GDM1 (cell line): ENCODE measurements at regions not wholly inside any gene's neighbourhood (a gene's known extent, or its start where the extent isn't known, plus 50 kb on each side); places are given as distances from the start of the nearest gene placed in this dataset.
"Not testable (repeated sequence)": the region's sequence is repeated elsewhere in the genome, so short reads cannot be mapped to it uniquely, and the experiment has no call there.

Experiments used
- DNase-seq: peaks from one replicate; lab custom pipeline; 2025; lab: John Stamatoyannopoulos, UW

DNA sequence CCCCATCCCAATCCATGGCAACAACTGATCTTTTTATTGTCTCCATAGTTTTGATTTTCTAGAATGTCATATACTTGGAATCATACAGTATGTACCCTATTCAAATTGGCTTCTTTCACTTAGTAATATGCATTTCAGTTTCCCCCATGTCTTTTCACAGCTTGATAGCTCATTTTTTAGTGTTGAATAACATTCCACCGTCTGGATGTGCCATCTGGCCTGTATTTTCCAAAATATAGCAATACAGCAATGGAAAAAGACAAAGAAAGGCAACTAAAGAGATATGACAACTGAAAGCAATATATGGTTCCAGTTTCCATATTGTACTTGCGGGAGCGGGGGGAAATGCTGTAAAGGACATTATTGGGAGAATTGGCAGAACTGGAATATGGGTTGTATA lies 166.4 kb upstream of the NT5E start:
- DNase-seq = no peak

DNA sequence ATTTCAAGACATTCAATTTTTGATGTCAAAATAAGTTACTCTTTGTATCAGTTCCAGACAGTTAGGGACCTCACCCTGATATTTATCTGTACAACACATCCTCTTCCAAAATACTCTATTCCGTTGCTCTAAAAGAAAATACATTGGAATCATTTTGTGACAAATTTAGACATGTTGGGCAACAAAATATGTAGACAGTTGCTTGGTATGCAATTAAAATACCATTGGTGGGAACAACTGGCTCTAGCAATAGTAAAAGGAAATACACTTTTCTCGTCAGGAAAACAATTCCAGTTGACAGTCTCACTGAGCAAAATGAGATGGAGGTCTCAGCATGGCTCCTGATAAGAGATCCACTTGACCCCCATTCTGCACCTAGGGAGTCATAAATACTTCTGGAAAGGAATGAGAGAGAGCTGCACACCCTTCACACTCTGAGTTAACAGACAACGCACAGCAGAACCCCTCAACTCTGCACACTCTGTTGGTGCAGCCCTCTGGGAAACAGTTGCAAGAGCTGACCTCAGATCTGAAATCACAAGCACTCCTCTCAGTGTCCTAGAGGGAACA lies 171.3 kb upstream of the NT5E start:
- DNase-seq = no peak

DNA sequence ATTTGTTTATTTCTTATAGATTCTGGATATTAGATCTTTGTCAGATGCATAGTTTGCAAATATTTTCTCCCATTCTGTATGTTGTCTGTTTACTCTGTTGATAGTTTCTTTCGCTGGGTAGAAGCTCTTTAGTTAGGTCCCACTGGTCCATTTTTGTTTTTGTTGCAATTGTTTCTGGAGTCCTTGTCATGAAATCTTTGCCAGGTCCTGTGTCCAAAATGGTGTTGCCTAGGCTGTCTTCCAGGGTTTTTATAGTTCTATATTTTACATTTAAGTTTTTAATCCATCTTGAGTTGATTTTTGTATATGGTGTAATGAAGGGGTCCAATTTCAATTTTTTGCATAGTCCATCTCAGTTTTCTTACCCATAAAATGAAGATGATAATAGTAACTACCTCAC lies 173.9 kb upstream of the NT5E start:
- DNase-seq = not testable (repeated sequence)

DNA sequence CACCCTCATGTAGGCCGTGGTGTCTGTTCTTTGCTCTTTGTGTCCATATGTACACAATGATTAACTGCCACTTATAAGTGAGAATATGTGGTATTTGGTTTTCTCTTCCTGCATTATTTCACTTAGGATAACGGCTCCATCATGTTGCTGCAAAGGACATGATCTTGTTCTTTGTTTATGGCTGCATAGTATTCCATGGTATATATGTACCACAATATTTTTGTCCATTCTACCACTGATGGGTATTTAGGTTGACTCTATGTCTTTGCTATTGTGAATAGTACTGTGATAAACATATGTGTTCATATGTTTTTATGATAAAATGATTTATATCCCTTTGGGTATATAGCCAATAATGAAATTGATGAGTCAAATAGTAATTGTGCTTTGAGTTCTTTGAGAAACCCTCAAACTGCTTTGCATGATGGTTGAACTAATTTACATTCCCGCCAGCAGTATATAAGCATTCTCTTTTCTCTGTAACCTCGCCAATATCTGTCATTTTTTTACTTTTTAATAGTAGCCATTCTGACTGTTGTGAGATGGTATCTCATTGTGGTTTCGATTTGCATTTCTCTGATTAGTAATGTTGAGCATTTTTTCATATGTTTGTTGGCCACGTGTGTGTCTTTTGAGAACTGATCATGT lies 174.4 kb upstream of the NT5E start:
- no peak for DNase-seq

DNA sequence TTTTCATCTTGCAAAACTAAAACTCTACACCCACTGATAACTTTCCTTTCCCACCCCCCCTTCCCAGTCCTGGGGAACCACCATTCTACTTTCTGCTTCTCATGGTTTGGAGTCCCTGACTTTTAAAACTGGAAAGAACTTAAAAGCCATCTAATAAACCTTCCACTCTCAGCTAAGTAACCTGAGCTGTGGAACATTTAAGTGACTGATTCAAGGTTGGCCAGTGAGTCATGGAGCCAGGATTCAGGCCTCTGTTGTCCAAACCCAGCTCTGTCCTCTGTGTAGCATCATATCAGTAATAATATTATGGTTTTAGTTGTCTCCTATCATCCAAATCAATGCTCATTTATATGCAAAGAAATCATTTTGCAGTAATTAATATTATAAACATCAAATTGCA lies 176.0 kb upstream of the NT5E start:
- no peak for DNase-seq

DNA sequence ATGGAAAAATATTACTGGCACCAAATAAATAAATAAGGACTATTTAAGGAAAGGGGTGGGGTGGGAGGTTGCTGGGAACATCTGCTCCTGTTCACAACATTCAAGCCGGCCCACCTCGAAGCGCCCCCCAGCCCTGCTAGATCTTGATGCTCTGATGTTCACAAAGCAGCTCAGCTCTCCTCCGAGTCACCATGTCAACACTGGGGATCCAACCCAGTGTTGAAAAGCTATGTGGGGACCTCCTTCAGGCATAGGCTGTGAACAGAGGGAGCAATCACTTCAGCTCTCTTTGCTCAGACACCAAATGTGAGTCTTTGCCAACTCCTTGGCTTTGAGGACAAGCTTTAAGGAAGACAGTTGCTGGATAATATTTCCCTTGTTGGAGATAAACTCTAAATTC lies 176.8 kb upstream of the NT5E start:
- no peak for DNase-seq

DNA sequence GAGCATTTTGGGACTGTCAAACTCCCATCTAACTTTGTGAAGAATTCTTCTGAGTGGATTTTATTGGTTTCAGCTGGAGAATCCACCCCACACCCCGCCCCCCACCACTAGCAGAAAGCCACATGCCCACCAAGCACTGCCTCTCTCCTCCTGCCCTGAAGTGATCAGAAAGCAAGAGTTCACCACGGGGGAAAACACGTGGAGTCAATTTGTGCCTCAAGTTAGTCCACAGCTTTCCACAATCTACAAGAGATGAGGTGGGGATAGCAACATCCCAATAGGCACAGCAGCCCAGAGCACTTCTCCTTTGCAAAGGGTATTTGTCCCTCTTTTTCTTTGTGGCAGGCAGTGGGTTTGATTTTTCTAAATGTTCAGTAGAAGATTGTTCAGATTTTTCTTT lies 177.3 kb upstream of the NT5E start:
- DNase-seq = no peak

DNA sequence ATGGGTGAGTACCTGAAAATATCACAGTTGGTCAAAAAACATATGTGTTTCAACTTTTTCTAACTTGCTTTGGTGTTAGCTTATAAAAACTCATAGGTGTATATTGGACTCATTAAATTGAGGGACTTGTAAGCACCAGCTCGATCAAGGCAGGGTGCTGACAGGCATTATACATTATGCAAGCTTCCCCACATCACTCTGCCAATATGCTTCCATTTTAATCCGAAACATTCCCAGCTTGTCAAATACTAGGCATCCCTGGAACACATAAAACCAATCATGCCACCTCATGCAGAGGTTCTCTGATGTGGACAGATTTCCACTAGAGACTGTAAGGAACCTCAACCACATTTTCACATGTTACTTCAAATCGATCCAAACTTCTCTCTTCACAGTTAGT lies 187.3 kb upstream of the NT5E start:
- DNase-seq = no peak

DNA sequence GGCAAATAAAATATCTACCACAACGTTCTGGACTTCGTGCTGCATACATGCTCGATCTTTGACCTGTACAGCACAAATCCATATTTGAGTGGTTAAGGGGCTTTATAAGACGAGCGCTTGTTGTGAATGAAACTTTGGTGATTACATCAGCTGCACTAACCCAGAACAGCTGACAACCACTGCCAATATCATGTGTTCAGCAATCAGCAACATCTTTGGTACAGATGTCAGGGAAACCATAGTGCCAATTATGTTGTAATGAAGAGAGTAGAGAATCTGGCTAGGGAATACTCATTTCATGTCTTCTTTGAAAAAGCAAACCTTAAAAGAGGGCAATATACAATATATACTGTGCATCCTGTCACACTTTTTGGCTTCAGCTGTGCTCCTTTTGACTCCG lies 188.6 kb upstream of the NT5E start:
- DNase-seq = no peak

DNA sequence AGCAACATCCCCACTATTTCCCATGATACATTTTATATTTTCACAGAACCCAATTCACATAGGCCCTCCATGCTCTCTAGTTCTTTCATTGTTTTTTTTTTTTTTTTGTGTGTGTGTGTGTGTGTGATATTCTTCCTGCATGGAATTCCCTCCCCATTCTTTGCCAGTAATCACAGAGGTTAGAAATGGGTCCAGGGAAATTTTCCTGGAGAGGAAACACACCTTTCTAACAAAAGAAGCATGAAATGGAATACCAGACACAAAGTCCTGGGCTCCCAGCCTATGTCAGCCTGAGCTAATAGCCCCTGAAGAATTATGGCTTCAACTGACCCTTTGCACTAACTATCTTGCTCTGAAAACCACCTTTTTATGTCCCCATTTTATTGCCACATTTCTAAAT lies 194.2 kb upstream of the NT5E start:
- DNase-seq = no peak

DNA sequence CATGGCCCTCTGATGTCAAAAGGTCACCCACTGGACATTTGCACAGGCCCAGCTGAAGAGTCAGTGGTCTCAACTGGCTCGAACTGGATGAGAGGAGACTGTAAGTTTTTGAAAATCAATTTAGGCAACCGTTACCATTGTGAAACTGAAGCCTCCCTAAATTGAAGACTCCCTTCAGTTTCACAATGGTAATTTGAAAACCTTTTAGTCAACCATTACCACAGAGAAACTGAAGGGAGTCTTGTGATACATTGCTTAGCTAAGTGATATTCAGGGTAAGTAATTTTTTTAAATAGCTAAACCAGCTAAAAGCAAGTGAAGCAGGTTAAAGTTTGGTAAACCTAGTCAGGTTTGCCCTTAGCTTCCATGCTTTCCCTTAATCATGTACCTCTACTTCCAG lies 197.3 kb upstream of the NT5E start:
- no peak for DNase-seq

DNA sequence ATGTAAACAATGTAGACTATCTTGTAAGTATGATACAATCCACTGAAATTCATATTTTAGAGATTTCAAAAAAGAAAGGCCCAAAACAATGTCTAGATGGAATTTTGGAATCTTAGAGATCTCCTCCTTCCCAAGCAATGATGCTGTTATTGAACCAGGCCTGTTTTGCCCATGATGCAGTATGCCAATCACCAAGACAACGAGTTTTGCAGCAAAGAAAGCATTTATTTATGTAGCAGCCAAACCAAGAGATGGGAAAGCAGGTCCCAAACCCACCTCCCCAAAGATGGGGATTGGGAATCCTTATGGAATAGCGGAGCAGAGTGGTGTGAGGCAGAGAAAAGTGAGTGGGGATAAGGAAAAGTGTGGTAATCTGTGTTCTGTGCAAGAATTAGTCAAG lies 197.8 kb upstream of the NT5E start:
- no peak for DNase-seq

DNA sequence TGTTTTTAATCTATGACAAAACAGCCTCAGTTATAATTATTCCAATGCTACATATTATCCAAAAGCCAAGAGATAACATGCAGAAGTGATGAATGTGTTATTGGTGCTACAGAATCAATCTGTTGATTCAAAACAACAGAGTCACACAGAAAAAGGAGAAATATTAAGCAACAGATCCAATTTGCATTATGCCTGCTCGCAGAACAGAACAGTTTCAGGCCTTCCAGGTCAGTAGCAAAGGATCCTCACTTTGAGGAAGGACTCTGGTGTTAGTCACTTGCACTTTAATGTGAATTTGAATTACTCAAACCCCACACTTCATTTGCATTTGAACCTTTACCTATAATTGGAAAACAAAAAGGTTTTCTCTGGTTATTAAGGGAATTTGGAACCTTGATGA lies 198.6 kb upstream of the NT5E start:
- DNase-seq = no peak

DNA sequence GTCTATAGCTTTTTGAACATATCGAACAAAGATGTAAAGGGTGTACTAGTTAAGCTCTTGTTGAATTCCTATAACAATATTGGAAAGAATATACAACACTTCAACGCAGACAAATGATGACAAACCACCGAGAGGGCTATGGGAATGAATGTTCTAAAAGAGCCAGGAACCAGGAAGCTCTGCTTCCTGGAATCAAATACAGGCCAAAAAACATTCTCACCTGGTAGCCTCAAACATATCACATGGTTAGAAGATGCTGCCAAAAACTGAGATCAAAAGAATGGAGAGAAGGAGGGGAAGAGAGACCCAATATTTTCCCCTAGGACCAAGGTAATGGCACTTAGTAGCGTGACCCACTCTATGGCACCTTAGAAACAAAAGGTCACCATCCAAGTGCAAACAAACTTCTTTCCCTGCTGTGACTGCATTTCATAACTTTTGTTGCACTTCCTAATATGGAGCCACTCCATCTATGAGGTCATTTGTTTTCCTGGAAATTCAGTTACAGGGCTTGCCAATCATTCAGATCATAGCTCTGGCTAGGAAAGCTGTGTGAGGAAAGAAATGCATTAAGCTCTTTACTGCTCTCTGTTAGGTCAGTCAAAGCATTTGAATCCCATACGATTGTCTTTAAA lies 199.2 kb upstream of the NT5E start:
- DNase-seq = no peak

DNA sequence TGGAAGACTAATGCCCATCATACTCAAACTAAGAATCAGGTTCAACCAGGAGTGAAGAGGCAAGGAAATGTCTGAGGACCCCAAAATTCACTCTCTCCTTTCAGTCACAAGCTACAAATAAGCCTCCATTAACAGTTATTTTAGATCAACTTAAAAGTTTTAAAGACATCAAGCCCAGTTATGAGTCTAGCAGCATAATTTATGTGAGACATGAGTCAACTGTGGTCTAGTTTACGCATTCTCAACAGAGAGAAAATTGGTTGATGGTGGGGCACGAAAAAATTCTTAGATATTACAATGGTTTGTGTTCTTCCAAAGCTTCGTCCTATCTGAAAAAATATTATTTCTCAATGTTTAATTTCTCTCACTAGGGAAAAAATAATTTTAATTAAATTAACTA lies 204.9 kb upstream of the NT5E start:
- no peak for DNase-seq

DNA sequence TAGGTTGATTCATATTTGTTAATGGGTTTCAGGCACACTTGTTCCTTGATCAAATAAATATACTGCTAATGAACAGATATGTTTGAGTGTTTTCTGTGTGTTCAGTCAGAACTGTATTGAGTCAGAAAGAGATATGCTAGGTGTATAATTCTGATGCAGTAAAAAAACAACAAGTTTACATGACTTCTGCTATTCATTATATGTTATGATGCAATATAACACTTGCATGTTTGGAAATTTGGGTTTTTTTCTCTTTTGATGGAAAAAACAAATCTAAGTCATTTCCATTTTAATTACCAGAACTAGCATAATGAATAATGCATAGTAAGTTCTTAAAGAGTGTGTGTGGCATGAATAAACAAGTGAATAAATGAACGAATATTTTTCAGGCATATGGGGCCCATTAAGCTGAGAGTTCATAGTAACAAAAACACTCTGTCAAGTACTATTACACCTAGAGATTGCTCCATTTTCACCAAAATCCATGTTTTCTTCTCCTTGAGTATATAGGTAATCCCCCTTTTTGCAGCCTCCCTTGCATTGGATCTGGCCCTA lies 208.3 kb upstream of the NT5E start:
- DNase-seq = no peak

DNA sequence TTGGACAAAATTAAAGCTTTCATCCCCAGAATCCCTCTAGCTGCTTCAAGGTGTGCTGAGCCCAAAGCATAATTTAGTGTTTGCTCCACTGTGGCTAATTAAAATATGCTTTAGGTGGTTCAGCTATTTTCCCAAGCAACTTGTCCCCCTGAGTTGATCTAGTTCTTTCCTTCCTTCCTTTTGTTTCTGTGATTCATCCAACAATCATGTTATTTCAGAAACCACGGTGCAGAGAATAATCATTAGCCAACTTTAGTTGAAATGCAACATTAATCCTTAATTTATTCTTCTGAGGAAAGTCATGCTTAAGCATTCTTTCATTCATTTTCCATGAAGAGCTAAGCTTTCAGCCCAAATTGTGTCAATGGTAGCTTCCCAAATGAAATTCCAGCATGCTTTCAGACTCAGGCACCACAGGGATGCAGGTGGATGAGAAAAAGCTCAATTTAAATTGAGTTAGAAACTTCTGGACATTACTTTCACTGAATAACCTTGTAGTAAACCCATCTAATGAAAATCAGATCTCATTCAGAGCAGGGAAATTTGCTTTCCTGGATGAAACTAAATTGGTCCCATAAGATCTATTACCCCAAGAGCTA lies 209.0 kb upstream of the NT5E start:
- no peak for DNase-seq

DNA sequence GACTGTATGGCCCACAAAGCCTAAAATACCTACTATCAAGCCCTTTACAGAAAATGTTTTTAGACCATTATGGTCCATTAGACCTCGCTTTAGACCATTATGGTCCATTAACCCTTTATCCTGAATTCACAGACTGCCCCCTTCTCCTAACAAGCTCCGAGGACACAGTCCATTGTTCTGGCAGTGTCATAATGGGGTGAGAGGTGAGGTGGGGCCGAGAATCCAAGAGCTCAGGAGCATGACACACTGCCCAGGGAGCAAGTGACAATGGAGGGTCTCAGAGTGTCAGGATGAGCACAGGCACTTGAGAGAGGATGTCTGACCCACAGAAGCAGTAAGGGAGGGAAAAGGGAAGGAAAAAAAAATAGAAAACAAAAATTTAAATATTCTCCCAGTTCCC lies 212.4 kb upstream of the NT5E start:
- no peak for DNase-seq

DNA sequence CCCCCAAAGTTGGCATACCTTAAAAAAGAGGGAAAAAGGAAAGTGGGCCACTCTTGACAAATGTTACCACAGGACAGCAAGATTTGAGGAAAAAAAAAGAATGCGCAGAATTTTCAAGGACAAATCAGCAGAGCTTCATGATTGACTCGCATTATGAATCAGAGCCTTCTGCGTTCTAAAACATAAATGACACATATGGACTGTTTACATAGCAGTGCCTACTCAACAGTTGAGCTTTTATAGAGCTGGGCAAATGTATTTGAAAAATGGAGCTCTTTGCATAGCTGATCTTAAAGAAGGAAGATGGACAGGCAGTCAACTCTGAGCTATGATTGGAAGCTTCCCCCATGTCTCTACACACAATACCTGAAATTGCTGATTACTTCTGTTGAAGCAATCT lies 213.2 kb upstream of the NT5E start:
- DNase-seq = no peak

DNA sequence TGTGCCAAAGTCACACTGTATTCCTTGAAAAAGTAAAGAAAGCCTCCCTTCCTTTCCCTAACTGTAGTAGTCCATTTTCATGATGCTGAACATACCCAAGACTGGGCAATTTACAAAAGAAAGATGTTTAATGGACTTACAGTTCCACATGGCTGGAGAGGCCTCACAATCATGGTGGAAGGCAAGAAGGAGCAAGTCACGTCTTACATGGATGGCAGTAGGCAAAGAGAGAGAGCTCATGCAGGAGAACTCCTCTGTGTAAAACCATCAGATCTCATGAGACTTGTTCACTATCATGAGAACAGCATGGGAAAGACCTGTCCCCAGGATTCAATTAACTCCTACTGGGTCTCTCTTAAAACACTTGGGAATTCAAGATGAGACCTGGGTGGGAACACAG lies 222.5 kb upstream of the NT5E start:
- DNase-seq = not testable (repeated sequence)

DNA sequence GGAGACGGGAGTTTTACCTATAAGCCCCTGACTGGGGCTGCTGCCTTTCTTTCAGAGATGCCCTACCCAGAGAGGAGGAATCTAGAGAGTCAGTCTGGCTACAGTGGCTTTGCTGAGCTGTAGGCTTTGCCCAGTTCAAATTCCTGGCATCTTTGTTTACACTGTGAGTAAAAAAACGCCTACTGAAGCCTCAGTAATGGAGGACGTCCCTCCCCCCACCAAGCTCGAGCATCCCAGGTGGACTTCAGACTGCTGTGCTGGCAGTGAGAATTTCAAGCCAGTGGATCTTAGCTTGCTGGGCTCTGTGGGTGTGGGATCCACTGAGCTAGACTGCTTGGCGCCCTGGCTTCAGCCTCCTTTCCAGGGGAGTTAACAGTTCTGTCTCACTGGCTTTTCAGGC lies 237.1 kb upstream of the NT5E start:
- DNase-seq = not testable (repeated sequence)

DNA sequence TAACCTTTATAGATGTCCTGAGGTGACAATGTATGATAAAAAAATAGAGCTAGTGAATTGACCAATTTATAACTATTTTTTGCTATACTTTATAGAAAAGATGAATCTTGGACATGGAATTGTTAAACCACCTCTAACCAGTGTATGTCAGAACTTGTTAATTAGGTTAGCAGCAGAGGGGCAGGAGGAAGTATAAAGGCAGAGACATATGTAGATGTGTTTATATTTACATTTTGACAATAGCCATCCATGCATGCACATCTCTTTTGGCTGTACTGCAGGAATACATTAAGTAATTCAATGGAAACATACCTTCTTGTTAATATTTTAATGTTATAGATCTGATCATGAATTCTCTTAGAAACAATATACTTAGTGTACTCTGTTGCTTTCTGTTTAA lies 254.6 kb upstream of the NT5E start:
- no peak for DNase-seq

DNA sequence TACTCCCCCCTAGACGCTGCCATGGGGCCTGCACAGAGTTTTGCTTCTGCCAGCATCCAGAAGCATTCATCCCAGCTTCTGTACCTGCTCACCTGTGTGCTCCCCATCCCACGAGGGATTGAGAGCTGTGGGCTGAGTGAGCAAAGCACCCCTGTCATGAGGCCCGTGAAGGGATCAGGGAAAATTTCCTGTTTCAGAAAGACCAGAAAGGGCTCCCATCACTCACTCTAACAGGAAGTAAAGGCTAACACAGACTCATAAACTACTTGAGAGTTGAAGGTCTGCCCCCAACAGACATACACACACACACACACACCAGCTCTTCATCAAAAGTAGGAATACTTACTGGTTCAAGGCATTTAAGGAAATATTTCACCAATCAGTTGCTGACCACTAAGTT lies 256.5 kb upstream of the NT5E start:
- DNase-seq = no peak
